ENCODE measurements at regions not wholly inside any gene's neighbourhood (a gene's known extent, or its start where the extent isn't known, plus 50 kb on each side); places are given as distances from the start of the nearest gene placed in this dataset.
"Not testable (repeated sequence)": the region's sequence is repeated elsewhere in the genome, so short reads cannot be mapped to it uniquely, and the experiment has no call there.

- intact Hi-C loops (cut with DNase I): no loop called here
- WGBS (ENCODE audit: insufficient coverage, low coverage, low lambda C conversion rate, missing lambda C conversion rate): 65% methylated on average over 2 of the region's 2 CpGs
- Histone ChIP-seq H3K4me1 (no peaks in the 10 kb centered on the region), H3K36me3 (no peaks in the 10 kb centered on the region), H3K27ac (no peak overlapping the region), H3K9me3 (no peaks in the 10 kb centered on the region), H3K27me3 (no peaks in the 10 kb centered on the region), H3K4me3 (no peak overlapping the region)
- ATAC-seq (no peak), DNase-seq (no peak)
- TF ChIP-seq POLR2A (IDR thresholded peaks at IDR 0.05): no peak
- no peak for TF ChIP-seq CTCF (IDR thresholded peaks at IDR 0.05)
Observed at GRCh38 chr7:79770063-79770462, 316.6 kb upstream of the MAGI2 start.

GRCh38 chr7:79767876-79768560 is 314.6 kb upstream of the MAGI2 start:
- H3K27ac ChIP-seq; H3K9me3 ChIP-seq; ATAC-seq; intact Hi-C loops (cut with DNase I); H3K36me3 ChIP-seq; DNase-seq; H3K4me3 ChIP-seq; H3K27me3 ChIP-seq; H3K4me1 ChIP-seq: not testable (repeated sequence)
- 100% methylated on average over 2 of the region's 46 CpGs for WGBS (ENCODE audit: insufficient coverage, low coverage, low lambda C conversion rate, missing lambda C conversion rate)

GRCh38 chr7:79767192-79767591 is 313.7 kb upstream of the MAGI2 start:
- DNase-seq; H3K9me3 ChIP-seq; ATAC-seq; intact Hi-C loops (cut with DNase I); H3K4me3 ChIP-seq; H3K36me3 ChIP-seq; H3K4me1 ChIP-seq; H3K27me3 ChIP-seq; H3K27ac ChIP-seq: not testable (repeated sequence)
- WGBS (ENCODE audit: insufficient coverage, low coverage, low lambda C conversion rate, missing lambda C conversion rate): 49% methylated on average over 6 of the region's 14 CpGs

- Histone ChIP-seq H3K4me1 (no peaks in the 10 kb centered on the region), H3K27me3 (no peaks in the 10 kb centered on the region), H3K27ac (no peak overlapping the region), H3K9me3 (no peaks in the 10 kb centered on the region), H3K36me3 (no peaks in the 10 kb centered on the region), H3K4me3 (no peak overlapping the region)
- ATAC-seq: no peak
- 15% methylated on average over 1 of the region's 2 CpGs for WGBS (ENCODE audit: insufficient coverage, low coverage, low lambda C conversion rate, missing lambda C conversion rate)
- no peak for DNase-seq
- intact Hi-C loops (cut with DNase I): no loop called here
- TF ChIP-seq CTCF (IDR thresholded peaks at IDR 0.05) (no peak), POLR2A (IDR thresholded peaks at IDR 0.05) (no peak)
Observed at GRCh38 chr7:79761876-79762429, 308.5 kb upstream of the MAGI2 start.

GRCh38 chr7:79750941-79751340 is 297.5 kb upstream of the MAGI2 start:
- peak in 1 of 3 donors; percentile 14 for DNase-seq
- ATAC-seq; H3K4me1 ChIP-seq; H3K4me3 ChIP-seq; H3K36me3 ChIP-seq; H3K27ac ChIP-seq; H3K9me3 ChIP-seq; H3K27me3 ChIP-seq; intact Hi-C loops (cut with DNase I): not testable (repeated sequence)
- WGBS (ENCODE audit: insufficient coverage, low coverage, low lambda C conversion rate, missing lambda C conversion rate): 69% methylated on average over 8 of the region's 8 CpGs

- H3K27me3 ChIP-seq: no peaks in the 10 kb centered on the region
- no peaks in the 10 kb centered on the region for H3K4me1 ChIP-seq
- DNase-seq (no peak), ATAC-seq (no peak)
- intact Hi-C loops (cut with DNase I): no loop called here
- TF ChIP-seq CTCF (IDR thresholded peaks at IDR 0.05): no peak
- TF ChIP-seq POLR2A (IDR thresholded peaks at IDR 0.05): no peak
- H3K27ac ChIP-seq: no peak overlapping the region
- H3K4me3 ChIP-seq: no peak overlapping the region
- H3K9me3 ChIP-seq: no peaks in the 10 kb centered on the region
- no peaks in the 10 kb centered on the region for H3K36me3 ChIP-seq
Observed at GRCh38 chr7:79749856-79750255, 296.4 kb upstream of the MAGI2 start.

Data from right lobe of liver (tissue), 6 donors.